ENCODE measurements at regions not wholly inside any gene's neighbourhood (a gene's known extent, or its start where the extent isn't known, plus 50 kb on each side); places are given as distances from the start of the nearest gene placed in this dataset.

DNA sequence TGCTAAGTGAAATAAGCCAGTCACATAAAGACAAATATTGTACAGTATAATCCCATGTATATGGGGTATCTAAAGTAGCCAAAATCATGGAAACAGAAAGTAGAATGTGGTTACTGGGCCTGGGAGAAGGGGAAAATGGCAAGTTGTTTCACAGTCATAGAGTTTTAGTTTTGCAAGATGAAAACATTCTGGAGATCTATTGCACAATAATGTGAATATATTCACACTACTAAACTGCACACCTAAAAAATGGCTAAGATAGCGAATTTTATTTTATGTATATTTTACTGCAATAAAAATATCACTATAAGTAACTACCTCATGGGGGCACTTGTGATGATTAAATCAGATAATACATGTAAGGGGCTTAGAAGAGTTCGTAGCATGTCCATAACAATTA, 72.0 kb upstream of the ARHGAP32 start:
- TF ChIP-seq, protein P1, sequence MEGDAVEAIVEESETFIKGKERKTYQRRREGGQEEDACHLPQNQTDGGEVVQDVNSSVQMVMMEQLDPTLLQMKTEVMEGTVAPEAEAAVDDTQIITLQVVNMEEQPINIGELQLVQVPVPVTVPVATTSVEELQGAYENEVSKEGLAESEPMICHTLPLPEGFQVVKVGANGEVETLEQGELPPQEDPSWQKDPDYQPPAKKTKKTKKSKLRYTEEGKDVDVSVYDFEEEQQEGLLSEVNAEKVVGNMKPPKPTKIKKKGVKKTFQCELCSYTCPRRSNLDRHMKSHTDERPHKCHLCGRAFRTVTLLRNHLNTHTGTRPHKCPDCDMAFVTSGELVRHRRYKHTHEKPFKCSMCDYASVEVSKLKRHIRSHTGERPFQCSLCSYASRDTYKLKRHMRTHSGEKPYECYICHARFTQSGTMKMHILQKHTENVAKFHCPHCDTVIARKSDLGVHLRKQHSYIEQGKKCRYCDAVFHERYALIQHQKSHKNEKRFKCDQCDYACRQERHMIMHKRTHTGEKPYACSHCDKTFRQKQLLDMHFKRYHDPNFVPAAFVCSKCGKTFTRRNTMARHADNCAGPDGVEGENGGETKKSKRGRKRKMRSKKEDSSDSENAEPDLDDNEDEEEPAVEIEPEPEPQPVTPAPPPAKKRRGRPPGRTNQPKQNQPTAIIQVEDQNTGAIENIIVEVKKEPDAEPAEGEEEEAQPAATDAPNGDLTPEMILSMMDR (IDR thresholded peaks at IDR 0.05) = no peak
- TF ChIP-seq POLR2A (IDR thresholded peaks at IDR 0.05) = no peak

All from stomach (tissue), 4 donors.